WERI-Rb-1 (cell line): ENCODE measurements at regions not wholly inside any gene's neighbourhood (a gene's known extent, or its start where the extent isn't known, plus 50 kb on each side); places are given as distances from the start of the nearest gene placed in this dataset.

Experiments used
- DNase-seq: peaks from one replicate; pipeline ENCODE4 v3.0.0-alpha.2; 2020
- H3K27ac ChIP-seq: fragments of 250-450 bp; sonication (Bioruptor Pico); 2 replicates; pipeline ENCODE4 v1.5.1; 2020; ENCODE audit warnings: mild to moderate bottlenecking, moderate library complexity
- H3K27me3 ChIP-seq: fragments of 250-450 bp; sonication (Bioruptor Pico); 2 replicates; pipeline ENCODE4 v1.5.1; 2021; ENCODE audit warnings: mild to moderate bottlenecking, low read depth, moderate library complexity; ENCODE audit not compliant: insufficient read depth, severe bottlenecking
- H3K36me3 ChIP-seq: fragments of 250-450 bp; sonication (Bioruptor Pico); 2 replicates; pipeline ENCODE4 v1.5.1; 2020; ENCODE audit warnings: mild to moderate bottlenecking, moderate library complexity
- H3K4me3 ChIP-seq: 2 replicates; pipeline ENCODE4 v1.5.1; 2011; ENCODE audit warnings: low read depth, mild to moderate bottlenecking, control low read depth, low read length
- H3K9me3 ChIP-seq: fragments of 250-450 bp; sonication (Bioruptor Pico); 2 replicates; pipeline ENCODE4 v1.5.1; 2021; ENCODE audit warnings: mild to moderate bottlenecking, moderate library complexity; ENCODE audit not compliant: severe bottlenecking
- TF ChIP-seq, protein P1 (sequence below): IDR thresholded peaks from 2 replicates; pipeline ENCODE4 v1.5.1; 2011; ENCODE audit warnings: low read depth, mild to moderate bottlenecking, control low read depth, inconsistent platforms, low read length

DNA sequence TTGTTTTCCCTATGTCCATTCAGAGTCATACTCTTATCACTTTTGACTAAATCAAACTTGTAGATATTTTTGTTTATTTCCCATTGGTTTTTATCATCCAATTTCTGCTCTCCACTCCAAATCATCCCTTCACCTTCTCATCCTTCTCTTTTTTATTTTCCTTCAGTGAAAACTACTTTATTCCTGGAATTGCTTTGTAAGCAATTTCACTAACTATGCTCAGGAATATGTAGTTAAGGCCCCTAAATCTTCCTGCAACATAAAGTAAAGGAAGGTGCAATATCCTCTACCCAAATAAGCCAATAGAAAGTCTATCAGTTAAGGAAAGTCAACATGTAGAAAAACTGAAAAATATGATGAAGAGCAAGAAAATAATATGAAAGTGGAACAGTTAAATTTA, 308.4 kb downstream of the SEC23A start:
- H3K36me3 ChIP-seq: no peaks in the 10 kb centered on the region
- no peak overlapping the region for H3K27ac ChIP-seq
- DNase-seq: no peak
- TF ChIP-seq, protein P1, sequence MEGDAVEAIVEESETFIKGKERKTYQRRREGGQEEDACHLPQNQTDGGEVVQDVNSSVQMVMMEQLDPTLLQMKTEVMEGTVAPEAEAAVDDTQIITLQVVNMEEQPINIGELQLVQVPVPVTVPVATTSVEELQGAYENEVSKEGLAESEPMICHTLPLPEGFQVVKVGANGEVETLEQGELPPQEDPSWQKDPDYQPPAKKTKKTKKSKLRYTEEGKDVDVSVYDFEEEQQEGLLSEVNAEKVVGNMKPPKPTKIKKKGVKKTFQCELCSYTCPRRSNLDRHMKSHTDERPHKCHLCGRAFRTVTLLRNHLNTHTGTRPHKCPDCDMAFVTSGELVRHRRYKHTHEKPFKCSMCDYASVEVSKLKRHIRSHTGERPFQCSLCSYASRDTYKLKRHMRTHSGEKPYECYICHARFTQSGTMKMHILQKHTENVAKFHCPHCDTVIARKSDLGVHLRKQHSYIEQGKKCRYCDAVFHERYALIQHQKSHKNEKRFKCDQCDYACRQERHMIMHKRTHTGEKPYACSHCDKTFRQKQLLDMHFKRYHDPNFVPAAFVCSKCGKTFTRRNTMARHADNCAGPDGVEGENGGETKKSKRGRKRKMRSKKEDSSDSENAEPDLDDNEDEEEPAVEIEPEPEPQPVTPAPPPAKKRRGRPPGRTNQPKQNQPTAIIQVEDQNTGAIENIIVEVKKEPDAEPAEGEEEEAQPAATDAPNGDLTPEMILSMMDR: no peak
- H3K4me3 ChIP-seq: no peak overlapping the region
- H3K9me3 ChIP-seq: no peaks in the 10 kb centered on the region
- H3K27me3 ChIP-seq: peaks cover 31% of the 10 kb centered on the region

DNA sequence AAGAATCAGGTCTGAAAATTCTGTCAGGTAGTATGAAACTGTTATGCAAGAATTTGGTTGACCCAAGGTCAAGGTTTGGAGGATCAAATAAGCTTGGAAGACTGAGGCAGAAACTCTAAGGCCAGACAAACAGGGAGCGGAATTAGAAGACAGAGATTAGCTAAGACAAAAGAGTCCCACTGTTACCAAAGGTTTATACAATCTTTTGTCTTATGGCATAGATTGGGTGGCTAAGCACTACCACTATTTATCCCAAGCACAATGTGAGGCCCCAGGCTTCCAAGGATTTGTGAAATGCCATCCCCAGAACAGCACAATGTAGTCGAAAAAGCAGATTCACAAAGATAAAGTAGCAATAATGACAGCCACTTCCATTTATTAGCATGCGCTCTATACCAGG, 311.2 kb downstream of the SEC23A start:
- H3K27ac ChIP-seq: no peak overlapping the region
- TF ChIP-seq, protein P1: no peak

GRCh38 chr14:38790916-38791315, 312.1 kb downstream of the SEC23A start:
- Histone ChIP-seq H3K4me3 (no peak overlapping the region), H3K27me3 (peaks cover 31% of the 10 kb centered on the region), H3K36me3 (no peaks in the 10 kb centered on the region), H3K9me3 (no peaks in the 10 kb centered on the region), H3K27ac (no peak overlapping the region)
- TF ChIP-seq, protein P1: no peak
- DNase-seq: no peak

More for the DNA sequence above, 311.2 kb downstream of the SEC23A start:
- Histone ChIP-seq H3K9me3 (no peaks in the 10 kb centered on the region), H3K27me3 (peaks cover 24% of the 10 kb centered on the region), H3K36me3 (no peaks in the 10 kb centered on the region), H3K4me3 (no peak overlapping the region)
- no peak for DNase-seq

DNA sequence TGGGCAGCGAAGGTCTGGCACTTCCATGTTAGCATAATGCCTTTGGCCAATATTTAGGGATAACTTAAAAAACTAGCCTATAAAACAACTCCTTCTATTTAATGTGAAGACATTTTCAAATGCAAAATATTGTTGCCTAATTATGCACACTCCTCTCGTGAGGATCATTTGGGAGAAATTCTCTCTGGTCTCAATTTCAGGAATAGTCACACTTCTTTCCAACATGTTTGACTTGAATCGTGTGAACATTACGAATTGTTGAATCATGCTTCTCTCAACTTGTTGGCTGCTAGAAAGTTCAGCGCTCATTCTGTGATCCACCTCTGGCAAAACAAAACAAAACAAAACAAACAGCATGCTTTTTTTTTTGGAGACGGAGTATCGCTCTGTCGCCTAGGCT, 313.2 kb downstream of the SEC23A start:
- no peak for DNase-seq
- Histone ChIP-seq H3K27me3 (peaks cover 31% of the 10 kb centered on the region), H3K36me3 (no peaks in the 10 kb centered on the region), H3K9me3 (no peaks in the 10 kb centered on the region), H3K4me3 (no peak overlapping the region), H3K27ac (no peak overlapping the region)
- TF ChIP-seq, protein P1: no peak

- H3K27me3 ChIP-seq: peaks cover 43% of the 10 kb centered on the region
- no peak overlapping the region for H3K4me3 ChIP-seq
- H3K36me3 ChIP-seq: no peaks in the 10 kb centered on the region
- no peak overlapping the region for H3K27ac ChIP-seq
- DNase-seq: no peak
- no peaks in the 10 kb centered on the region for H3K9me3 ChIP-seq
- TF ChIP-seq, protein P1: no peak
These were observed 315.0 kb downstream of the SEC23A start for GRCh38 chr14:38788060-38788459.

DNA sequence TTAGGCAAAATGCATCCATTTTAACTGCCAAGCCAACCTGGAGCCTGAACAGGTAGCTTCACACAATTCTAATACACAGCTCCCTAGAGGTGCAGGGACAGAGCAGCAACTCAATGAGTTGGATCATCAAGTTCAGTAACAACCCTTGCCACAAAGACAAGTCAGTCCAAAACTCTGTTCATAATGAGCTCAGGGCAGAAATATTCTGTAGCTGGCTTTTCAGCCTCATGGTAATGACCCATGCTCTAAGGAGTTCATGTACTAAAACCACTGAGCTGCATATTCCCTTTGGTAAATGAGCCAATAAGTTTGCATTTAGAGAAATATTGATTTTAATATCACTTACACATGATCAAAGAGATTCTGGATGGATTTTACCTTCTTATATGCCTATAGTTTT, 316.1 kb downstream of the SEC23A start:
- no peaks in the 10 kb centered on the region for H3K36me3 ChIP-seq
- H3K9me3 ChIP-seq: no peaks in the 10 kb centered on the region
- H3K27ac ChIP-seq: no peak overlapping the region
- peaks cover 49% of the 10 kb centered on the region for H3K27me3 ChIP-seq
- no peak overlapping the region for H3K4me3 ChIP-seq
- TF ChIP-seq, protein P1: no peak
- DNase-seq: no peak
